HEK293T (cell line): ENCODE measurements at regions not wholly inside any gene's neighbourhood (a gene's known extent, or its start where the extent isn't known, plus 50 kb on each side); places are given as distances from the start of the nearest gene placed in this dataset.
"Not testable (repeated sequence)": the region's sequence is repeated elsewhere in the genome, so short reads cannot be mapped to it uniquely, and the experiment has no call there.

Experiments used
- ARNT ChIP-seq: fragments of 450-650 bp; IDR thresholded peaks from 2 replicates; pipeline ENCODE4 v1.6.1; 2017; ENCODE audit warnings: mild to moderate bottlenecking
- SP1 ChIP-seq: fragments of 450-650 bp; IDR thresholded peaks from 2 replicates; pipeline ENCODE4 v1.6.1; 2017
- TARDBP ChIP-seq: fragments of 450-650 bp; IDR thresholded peaks from 2 replicates; pipeline ENCODE4 v1.6.1; 2016

GRCh38 chr2:87293931-87294594, 272.4 kb upstream of the PLGLB1 start:
- TF ChIP-seq SP1, ARNT, TARDBP: not testable (repeated sequence)
